ENCODE measurements at regions not wholly inside any gene's neighbourhood (a gene's known extent, or its start where the extent isn't known, plus 50 kb on each side); places are given as distances from the start of the nearest gene placed in this dataset.
"Not testable (repeated sequence)": the region's sequence is repeated elsewhere in the genome, so short reads cannot be mapped to it uniquely, and the experiment has no call there.

DNA sequence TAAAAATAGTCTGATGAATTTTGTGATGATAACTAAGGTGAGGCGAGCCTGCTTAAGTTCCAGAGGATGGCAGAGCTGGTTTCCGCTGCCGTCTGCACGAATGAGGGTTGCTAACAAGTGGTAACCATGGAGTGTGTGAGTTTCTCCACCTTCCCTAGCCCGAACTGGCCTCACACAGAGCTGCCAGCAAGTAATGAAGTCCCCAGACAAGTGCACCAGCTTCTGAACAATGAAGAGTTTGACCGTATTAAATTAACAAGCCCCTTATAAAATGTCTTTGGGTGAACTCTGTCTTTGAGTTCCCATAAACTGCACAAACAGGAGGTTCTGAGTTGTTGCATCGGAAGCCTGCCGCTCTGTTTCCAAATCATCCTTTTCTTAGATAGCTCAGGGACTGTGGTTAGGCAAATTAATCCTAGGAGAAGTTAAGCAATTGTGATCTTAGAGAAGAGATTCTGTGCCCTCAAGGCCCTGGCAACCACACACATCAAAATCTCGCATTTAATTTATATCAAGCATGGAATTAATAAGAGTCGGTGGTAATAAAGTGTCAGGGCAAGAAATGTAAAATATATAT, 274.1 kb upstream of the DAAM1 start:
- in situ Hi-C loops (cut with MboI; ENCODE audit: low sequenced_read_pairs), result no loop called here
- no peaks in the 10 kb centered on the region for H3K4me1 ChIP-seq
- H3K27me3 ChIP-seq (ENCODE audit: low read depth), result peaks cover 7% of the 10 kb centered on the region; the same call in 1 of the 2 replicates
- no peak for DNase-seq (ENCODE audit: low spot score in 2 of 2)
- H3K4me3 ChIP-seq, result no peak overlapping the region
- H3K9me3 ChIP-seq, result no peaks in the 10 kb centered on the region
- no peaks in the 10 kb centered on the region for H3K36me3 ChIP-seq (replicated peaks)

DNA sequence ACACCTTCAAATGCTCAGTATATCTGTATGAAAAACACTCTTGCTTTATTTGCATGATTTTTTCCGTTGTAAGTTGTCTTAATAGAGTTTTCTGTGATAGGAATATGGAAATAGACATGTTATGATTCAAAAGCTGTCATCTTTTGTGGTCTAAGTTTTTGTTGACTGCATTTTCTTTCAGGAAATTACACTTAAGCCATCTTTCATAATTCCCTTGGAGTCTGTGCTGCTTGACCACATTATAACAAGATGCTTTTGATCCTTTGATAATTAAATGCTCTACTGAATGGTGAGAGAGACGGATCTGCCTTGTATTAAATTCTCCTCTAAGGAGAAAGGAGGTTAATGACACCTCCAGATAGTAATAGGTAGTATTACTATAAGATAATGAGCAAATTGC, 272.8 kb upstream of the DAAM1 start:
- DNase-seq (ENCODE audit: low spot score in 2 of 2), result no peak
- peaks cover 7% of the 10 kb centered on the region for H3K27me3 ChIP-seq (ENCODE audit: low read depth)
- H3K9me3 ChIP-seq, result no peaks in the 10 kb centered on the region
- in situ Hi-C loops (cut with MboI; ENCODE audit: low sequenced_read_pairs), result no loop called here
- H3K4me3 ChIP-seq, result no peak overlapping the region
- no peaks in the 10 kb centered on the region for H3K4me1 ChIP-seq
- no peaks in the 10 kb centered on the region for H3K36me3 ChIP-seq (replicated peaks)

DNA sequence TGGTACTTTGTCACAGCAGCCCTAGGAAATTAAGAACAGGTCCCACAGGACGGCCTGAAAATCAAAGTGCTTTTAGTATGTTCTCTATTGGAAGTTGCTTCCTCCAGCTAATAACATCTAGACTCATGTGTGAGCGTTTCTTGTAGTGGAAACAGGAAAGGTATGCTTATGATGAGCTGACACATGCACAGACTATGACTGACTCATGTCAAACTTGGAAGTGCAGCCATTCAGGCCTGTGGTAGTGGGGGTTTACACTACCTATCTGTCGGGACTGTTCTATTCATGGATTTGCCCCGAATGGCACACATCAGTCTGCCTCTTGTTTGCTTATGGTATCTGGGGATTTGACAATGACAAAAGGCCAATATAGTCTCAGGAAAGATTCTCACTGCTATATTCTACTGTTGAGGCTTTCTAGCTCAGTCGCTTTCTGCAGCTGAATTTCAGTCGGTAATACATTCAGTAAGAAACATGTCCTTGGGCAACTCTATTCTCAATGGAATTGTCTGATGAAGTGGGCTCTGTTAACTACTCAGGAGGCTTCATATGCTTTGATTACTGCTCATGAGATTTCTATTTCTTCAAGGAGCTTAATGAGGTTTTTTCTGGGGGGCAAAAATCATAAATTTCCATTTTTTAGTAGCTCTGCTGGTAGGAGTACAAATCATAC, 270.3 kb upstream of the DAAM1 start:
- DNase-seq (ENCODE audit: low spot score in 2 of 2), result no peak
- H3K36me3 ChIP-seq (replicated peaks), result no peaks in the 10 kb centered on the region
- no peak overlapping the region for H3K4me3 ChIP-seq
- in situ Hi-C loops (cut with MboI; ENCODE audit: low sequenced_read_pairs), result no loop called here
- H3K4me1 ChIP-seq, result no peaks in the 10 kb centered on the region
- H3K9me3 ChIP-seq, result no peaks in the 10 kb centered on the region
- peaks cover 7% of the 10 kb centered on the region for H3K27me3 ChIP-seq (ENCODE audit: low read depth)

DNA sequence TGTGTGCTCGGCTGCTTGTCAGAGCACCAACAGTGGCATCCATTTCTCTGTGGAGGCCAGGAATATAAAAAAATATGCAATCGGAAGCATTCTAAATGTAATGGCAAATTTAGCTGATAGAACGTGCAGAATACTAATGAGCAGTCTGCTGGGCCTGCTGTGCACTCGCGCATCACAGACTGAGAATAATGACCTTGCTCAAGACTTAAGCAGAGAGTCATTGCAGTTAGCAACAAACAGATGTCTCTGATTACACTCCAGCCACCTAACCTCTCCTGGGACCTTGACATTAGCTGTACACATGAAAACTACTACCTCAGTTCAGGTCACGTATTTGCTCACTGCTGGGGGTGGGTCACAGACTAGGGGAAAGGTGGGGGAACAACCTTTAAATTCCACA, 269.2 kb upstream of the DAAM1 start:
- no peaks in the 10 kb centered on the region for H3K36me3 ChIP-seq (replicated peaks)
- in situ Hi-C loops (cut with MboI; ENCODE audit: low sequenced_read_pairs), result no loop called here

DNA sequence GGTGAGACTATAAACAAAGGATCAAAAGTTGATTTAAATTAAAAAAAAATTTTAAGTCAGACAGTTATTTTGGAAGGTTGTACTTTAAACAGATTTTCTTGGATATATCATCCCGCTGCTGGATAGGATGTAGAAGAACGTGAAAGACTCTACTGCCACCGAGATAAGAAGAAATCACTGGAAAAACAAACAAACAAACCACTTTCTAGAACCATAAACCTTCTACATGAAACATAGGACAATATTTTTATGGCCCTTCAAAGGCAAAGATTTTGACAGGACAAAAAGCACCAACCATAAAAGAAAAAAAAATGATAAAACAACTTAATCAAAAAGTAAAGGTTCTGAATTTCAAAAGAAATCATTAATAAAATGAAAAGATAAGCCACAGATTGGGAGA, 268.2 kb upstream of the DAAM1 start:
- H3K4me3 ChIP-seq, result no peak overlapping the region
- no peaks in the 10 kb centered on the region for H3K9me3 ChIP-seq
- DNase-seq (ENCODE audit: low spot score in 2 of 2), result no peak
- H3K27me3 ChIP-seq (ENCODE audit: low read depth), result peaks cover under 1% of the 10 kb centered on the region
- H3K4me1 ChIP-seq, result no peaks in the 10 kb centered on the region
- H3K36me3 ChIP-seq (replicated peaks), result no peaks in the 10 kb centered on the region
- in situ Hi-C loops (cut with MboI; ENCODE audit: low sequenced_read_pairs), result no loop called here

More for the DNA sequence above, 269.2 kb upstream of the DAAM1 start:
- Histone ChIP-seq H3K4me3 (no peak overlapping the region), H3K27me3 (ENCODE audit: low read depth) (peaks cover 7% of the 10 kb centered on the region), H3K9me3 (no peaks in the 10 kb centered on the region), H3K4me1 (no peaks in the 10 kb centered on the region)
- no peak for DNase-seq (ENCODE audit: low spot score in 2 of 2)

DNA sequence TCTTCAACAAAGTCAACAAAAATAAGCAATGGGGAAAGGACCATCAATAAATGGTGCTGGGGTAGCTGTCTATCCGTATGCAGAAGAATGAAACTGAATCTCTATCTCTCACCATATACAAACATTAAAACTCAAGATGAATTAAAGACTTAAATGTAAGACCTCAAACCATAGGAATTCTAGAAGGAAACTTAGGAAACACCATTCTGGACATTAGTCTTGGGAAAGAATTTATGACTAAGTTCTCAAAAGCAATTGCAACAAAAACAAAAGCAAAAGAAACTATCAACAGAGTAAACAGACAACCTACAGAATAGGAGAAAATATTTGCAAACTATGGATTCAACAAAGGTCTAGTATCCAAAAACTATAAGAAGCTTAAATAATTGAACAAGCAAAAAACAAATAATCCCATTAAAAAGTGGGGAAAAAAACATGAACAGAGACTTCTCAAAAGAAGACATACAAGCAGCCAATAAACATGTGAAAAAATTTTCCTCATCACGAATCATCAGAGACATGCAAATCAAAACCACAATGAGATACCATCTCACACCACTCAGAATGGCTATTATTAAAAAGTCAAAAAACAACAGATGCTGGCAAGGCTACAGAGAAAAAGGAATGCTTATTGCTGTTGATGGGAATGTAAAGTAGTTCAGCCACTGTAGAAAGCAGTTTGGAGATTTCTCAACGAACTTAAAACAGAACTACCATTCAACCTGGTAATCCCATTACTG, 266.1 kb upstream of the DAAM1 start:
- H3K4me3 ChIP-seq; H3K36me3 ChIP-seq (replicated peaks); H3K4me1 ChIP-seq; H3K9me3 ChIP-seq; DNase-seq (ENCODE audit: low spot score in 2 of 2); H3K27me3 ChIP-seq (ENCODE audit: low read depth); in situ Hi-C loops (cut with MboI; ENCODE audit: low sequenced_read_pairs): not testable (repeated sequence)

DNA sequence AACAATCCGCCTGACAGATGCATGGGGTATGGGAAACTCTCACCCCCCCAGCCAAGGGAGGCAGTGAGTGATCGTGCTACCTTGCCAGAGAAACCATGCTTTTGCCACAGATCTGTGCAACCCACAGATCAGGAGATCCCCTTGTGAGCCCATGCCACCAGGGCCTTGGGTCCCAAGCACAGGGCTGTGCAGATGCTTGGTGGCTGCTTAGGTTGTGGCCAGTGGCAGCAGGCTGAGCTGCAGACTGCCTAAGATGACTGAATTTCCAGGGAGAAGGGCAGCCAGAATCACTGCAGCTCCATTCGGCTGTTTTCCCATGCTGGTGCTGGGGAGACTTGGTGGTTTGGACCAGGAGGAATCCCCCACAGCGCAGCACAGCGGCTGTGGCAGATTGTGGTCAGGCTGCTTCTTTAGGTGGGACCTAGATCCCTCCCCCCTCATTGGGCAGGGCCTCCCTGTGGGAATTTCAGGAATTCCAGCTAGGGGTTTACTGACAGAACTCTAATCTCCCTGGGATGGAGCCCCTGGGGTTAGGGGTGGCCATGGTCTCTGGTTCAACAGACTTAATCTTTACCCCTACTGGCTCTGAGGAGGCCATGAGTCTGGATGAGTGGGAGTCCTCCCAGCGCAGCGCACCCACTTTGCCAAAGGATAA, 264.6 kb upstream of the DAAM1 start:
- no peak for DNase-seq (ENCODE audit: low spot score in 2 of 2)
- no peak overlapping the region for H3K4me3 ChIP-seq
- H3K9me3 ChIP-seq, result no peaks in the 10 kb centered on the region
- in situ Hi-C loops (cut with MboI; ENCODE audit: low sequenced_read_pairs), result no loop called here
- no peaks in the 10 kb centered on the region for H3K36me3 ChIP-seq (replicated peaks)
- no peaks in the 10 kb centered on the region; the same call in 1 of the 2 replicates for H3K27me3 ChIP-seq (ENCODE audit: low read depth)
- no peaks in the 10 kb centered on the region for H3K4me1 ChIP-seq

DNA sequence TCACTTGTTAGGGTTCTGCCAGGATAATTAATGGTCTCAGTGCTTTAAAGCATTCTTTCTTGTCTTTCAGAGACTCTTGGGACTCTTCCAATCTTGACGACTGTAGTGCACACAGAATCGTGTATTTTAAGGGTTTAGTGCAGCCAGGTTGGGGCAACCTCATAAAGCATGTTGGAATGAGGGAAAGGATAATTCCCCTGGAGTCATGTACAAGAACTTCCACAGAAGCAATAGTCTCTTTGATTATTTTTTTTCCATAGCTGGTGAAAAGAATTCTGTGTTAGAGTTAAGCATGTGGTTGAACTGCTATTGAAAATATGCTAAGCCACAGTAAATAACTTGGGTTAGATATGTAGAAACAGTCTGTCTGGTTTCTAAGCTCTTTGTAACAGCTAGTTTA, 246.8 kb upstream of the DAAM1 start:
- in situ Hi-C loops (cut with MboI; ENCODE audit: low sequenced_read_pairs), result no loop called here
- H3K4me3 ChIP-seq, result no peak overlapping the region
- no peaks in the 10 kb centered on the region for H3K9me3 ChIP-seq
- no peaks in the 10 kb centered on the region for H3K27me3 ChIP-seq (ENCODE audit: low read depth)
- H3K36me3 ChIP-seq (replicated peaks), result no peaks in the 10 kb centered on the region
- DNase-seq (ENCODE audit: low spot score in 2 of 2), result no peak
- no peaks in the 10 kb centered on the region for H3K4me1 ChIP-seq

DNA sequence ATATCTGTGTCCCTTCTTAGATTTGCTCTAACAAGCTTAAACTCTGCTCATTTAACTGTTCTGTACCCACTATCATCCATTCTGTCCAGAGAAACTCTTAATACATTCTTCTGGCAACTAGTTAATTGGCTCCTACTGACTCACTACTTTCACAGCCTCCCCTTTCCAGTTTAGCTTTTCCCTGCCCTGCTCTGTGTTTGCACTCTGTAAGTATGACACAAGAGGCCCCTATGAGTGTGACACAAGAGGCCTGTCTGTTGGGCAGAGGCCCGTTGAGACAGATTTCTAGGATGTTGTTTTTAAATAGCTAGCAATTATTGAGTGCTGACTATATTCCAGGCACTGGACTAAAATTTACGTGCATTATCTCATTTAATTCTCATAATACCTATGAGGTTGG, 246.0 kb upstream of the DAAM1 start:
- Histone ChIP-seq H3K4me1 (no peaks in the 10 kb centered on the region), H3K36me3 (replicated peaks) (no peaks in the 10 kb centered on the region), H3K9me3 (no peaks in the 10 kb centered on the region), H3K27me3 (ENCODE audit: low read depth) (no peaks in the 10 kb centered on the region), H3K4me3 (no peak overlapping the region)
- in situ Hi-C loops (cut with MboI; ENCODE audit: low sequenced_read_pairs), result no loop called here
- no peak for DNase-seq (ENCODE audit: low spot score in 2 of 2)

DNA sequence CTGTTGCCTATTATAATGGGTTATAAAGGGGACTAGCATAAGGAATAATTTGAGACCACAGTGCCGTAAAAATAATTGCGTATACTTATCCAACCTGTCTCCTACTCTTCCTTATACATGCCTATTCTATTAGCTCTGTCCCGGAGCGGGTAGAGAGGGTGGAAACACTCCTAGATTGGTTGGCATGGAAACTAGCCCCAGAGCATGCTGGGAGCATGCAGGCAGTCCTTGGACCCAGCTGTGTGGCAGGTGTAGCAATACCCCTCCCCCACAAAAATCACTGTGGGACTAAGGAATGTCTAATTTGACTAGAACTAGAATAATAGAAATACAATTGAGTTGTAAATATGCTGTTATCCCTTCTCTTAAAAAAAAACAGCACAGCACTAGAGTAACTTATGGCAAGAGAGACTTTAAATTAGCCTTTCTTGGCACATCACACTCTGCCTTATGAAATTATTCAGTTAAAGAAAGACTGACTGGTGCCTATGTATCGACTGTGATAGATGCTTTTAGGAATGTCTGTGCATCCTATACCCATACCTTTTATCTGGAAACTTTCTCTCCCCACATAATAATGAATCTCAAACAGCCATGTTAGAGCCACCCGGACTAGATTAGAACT, 244.0 kb upstream of the DAAM1 start:
- no peak overlapping the region for H3K4me3 ChIP-seq
- DNase-seq (ENCODE audit: low spot score in 2 of 2), result peak in 1 of 2 experiments; percentile 17
- no peaks in the 10 kb centered on the region for H3K36me3 ChIP-seq (replicated peaks)
- no peaks in the 10 kb centered on the region for H3K9me3 ChIP-seq
- in situ Hi-C loops (cut with MboI; ENCODE audit: low sequenced_read_pairs), result no loop called here
- H3K4me1 ChIP-seq, result no peaks in the 10 kb centered on the region
- no peaks in the 10 kb centered on the region for H3K27me3 ChIP-seq (ENCODE audit: low read depth)

DNA sequence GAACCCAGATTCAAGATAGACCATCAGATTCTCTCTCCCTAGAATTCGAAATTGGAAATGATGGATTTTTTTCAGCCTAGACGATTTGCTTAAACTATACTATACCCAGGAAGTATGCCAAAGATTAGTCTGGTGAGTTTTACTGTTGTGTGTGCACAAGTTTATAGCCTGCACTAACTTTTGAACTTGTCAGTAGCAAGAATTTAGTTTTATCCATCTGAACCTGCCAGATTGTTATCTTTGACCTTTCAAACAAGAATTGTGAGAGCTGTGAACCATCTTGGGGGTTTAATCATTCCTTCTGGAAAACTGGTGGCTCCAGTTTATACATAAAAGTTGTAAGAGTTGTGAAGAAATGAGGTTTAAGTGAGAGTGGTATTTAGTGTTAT, 243.5 kb upstream of the DAAM1 start:
- Histone ChIP-seq H3K27me3 (ENCODE audit: low read depth) (no peaks in the 10 kb centered on the region), H3K36me3 (replicated peaks) (no peaks in the 10 kb centered on the region), H3K4me3 (no peak overlapping the region), H3K9me3 (no peaks in the 10 kb centered on the region), H3K4me1 (no peaks in the 10 kb centered on the region)
- in situ Hi-C loops (cut with MboI; ENCODE audit: low sequenced_read_pairs), result no loop called here
- no peak for DNase-seq (ENCODE audit: low spot score in 2 of 2)

DNA sequence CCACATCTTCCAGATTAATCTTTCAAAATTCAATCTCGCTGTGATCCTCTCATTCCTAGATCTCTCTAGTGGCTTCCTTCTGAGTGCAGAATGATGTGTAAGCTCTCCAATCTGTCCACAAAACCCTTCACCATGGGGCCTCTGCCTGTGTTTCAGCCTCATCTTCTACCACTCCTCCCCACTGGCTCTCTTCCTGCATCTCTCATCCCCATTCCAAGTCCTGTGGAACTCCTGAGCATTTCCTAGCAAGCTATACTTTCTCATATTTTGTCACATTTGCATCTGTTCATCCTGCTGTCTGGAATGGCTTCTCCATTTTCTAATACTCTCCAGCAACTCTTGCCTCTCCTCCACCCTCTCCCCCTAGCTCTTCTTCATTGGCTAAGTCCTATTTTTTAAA, 242.0 kb upstream of the DAAM1 start:
- no peak for DNase-seq (ENCODE audit: low spot score in 2 of 2)
- no peaks in the 10 kb centered on the region for H3K36me3 ChIP-seq (replicated peaks)
- H3K4me1 ChIP-seq, result no peaks in the 10 kb centered on the region
- in situ Hi-C loops (cut with MboI; ENCODE audit: low sequenced_read_pairs), result no loop called here
- H3K4me3 ChIP-seq, result no peak overlapping the region
- H3K9me3 ChIP-seq, result no peaks in the 10 kb centered on the region
- no peaks in the 10 kb centered on the region for H3K27me3 ChIP-seq (ENCODE audit: low read depth)

DNA sequence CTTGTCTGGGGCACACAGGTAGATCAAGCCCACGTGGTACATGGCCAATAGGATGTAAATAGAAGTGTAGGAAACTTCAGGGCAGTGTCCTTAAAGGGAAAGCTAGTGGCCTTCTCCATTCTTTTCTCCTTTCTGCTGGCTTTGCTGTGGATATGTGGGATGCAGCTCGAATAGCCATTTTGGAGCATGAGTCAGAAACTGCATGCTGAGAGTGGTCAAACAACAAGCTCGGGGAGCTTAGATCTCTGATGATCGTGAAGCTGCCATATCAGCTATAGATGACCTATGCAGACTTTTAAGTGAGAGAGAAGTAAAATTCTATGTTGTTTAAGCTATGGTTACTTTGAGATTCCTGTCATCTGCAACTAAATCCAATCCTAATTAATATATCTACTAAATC, 241.3 kb upstream of the DAAM1 start:
- Histone ChIP-seq H3K4me3 (no peak overlapping the region), H3K27me3 (ENCODE audit: low read depth) (no peaks in the 10 kb centered on the region), H3K4me1 (no peaks in the 10 kb centered on the region), H3K9me3 (no peaks in the 10 kb centered on the region), H3K36me3 (replicated peaks) (no peaks in the 10 kb centered on the region)
- in situ Hi-C loops (cut with MboI; ENCODE audit: low sequenced_read_pairs), result no loop called here
- no peak for DNase-seq (ENCODE audit: low spot score in 2 of 2)
